ENCODE measurements at regions not wholly inside any gene's neighbourhood (a gene's known extent, or its start where the extent isn't known, plus 50 kb on each side); places are given as distances from the start of the nearest gene placed in this dataset.
A peak's percentile ranks its signal among the peaks of the same experiment; 100 is the strongest.

DNA sequence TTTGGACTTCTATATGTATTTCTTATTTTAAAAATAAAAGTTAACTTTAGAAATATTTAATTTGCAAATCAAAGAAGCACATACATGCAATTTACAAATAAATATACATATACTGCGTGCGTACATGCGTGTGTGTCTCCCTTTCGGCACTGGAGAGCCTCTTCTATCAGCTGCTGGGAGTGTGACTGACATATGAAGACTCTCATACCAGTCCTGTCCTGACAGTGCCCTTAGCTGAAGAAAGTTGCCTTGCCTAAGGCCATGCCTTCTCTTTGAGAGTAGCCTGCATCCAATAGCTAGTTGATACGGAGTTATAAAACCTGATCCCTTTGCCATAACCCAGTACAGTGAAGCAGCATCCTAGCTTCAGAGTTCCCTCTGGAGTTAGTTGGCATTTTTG is 282.4 kb upstream of the NEGR1 start:
- no peak overlapping the region for H3K4me3 ChIP-seq (ENCODE audit: low read depth, low read length)
- no peak for DNase-seq (ENCODE audit: low read depth, low spot score)
- TF ChIP-seq, protein P1, sequence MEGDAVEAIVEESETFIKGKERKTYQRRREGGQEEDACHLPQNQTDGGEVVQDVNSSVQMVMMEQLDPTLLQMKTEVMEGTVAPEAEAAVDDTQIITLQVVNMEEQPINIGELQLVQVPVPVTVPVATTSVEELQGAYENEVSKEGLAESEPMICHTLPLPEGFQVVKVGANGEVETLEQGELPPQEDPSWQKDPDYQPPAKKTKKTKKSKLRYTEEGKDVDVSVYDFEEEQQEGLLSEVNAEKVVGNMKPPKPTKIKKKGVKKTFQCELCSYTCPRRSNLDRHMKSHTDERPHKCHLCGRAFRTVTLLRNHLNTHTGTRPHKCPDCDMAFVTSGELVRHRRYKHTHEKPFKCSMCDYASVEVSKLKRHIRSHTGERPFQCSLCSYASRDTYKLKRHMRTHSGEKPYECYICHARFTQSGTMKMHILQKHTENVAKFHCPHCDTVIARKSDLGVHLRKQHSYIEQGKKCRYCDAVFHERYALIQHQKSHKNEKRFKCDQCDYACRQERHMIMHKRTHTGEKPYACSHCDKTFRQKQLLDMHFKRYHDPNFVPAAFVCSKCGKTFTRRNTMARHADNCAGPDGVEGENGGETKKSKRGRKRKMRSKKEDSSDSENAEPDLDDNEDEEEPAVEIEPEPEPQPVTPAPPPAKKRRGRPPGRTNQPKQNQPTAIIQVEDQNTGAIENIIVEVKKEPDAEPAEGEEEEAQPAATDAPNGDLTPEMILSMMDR (IDR thresholded peaks at IDR 0.05; ENCODE audit: low read depth, low read length): no peak
- in situ Hi-C loops (cut with HindIII; ENCODE audit: low sequenced_read_pairs): no loop called here

DNA sequence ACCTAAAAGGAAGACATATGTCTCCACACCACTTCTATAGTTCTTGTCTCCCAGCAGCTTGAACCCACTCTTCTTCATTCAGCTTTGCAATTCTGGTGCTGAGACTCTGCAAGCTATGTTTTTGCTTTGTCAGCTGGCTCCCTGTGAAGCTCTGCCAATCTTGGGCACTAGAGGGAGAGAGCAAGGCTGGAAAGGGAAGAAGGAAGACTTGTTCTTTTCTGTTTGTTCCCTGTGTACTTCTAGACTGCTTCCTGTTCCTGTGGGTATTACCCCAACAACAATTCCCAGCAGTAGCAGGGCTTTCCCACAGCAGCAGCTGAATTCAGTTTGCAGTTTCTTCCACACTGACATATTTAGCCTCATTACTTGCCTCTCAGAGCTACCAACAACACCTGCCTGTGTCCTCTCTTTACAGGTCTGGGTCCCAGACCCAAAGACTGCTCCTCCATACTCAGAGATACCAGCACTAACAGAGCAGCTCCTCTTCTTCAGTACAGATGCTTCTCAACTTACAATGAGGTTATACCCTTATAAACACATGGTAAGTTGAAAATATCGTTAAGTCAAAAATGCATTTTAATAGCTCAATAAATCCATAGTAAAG is 275.2 kb upstream of the NEGR1 start:
- TF ChIP-seq, protein P1 (IDR thresholded peaks at IDR 0.05; ENCODE audit: low read depth, low read length): peak; percentile 58

DNA sequence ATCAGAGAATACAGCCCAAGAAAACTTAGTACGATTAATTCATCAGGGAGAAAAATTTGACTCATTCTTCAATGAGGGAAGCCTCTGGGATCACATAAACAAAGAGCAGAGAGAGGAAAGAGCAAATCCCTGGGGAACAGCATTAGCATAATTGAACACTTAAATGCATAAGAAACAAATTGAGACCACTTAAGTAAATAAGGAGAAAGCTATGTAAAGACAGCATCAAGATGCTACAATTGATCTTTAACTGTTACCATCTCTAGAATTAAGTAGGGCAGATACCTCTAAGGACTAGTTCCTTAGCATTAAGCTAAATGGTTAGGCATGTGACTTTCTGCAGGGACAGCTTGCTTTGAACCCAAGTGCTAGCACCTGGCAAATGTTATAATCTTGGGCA is 265.1 kb upstream of the NEGR1 start:
- H3K4me3 ChIP-seq (ENCODE audit: low read depth, low read length): no peak overlapping the region
- in situ Hi-C loops (cut with HindIII; ENCODE audit: low sequenced_read_pairs): no loop called here
- DNase-seq (ENCODE audit: low read depth, low spot score): no peak
- TF ChIP-seq, protein P1 (IDR thresholded peaks at IDR 0.05; ENCODE audit: low read depth, low read length): no peak

More for the DNA sequence above, 275.2 kb upstream of the NEGR1 start:
- no peak overlapping the region for H3K4me3 ChIP-seq (ENCODE audit: low read depth, low read length)
- peak; percentile 17 for DNase-seq (ENCODE audit: low read depth, low spot score)
- in situ Hi-C loops (cut with HindIII; ENCODE audit: low sequenced_read_pairs): no loop called here

DNA sequence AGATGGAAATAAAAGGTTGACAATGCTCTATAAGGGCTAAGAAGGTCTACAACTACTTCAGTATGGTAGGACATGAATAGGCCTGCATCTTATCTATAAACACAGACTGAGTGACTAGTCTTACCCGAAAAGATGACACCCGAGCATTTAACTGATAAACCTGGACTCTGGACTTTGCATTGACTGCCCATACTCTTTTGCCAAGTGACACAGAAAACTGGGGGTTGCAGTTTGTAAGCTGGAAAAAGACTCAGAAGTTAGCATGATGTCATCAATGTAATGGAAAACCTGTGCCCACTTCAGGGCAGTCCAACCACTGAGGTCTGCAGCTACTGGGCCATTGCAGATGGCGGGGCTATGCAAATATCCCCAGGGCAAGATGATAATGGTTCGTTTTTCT is 258.3 kb upstream of the NEGR1 start:
- no peak for DNase-seq (ENCODE audit: low read depth, low spot score)
- in situ Hi-C loops (cut with HindIII; ENCODE audit: low sequenced_read_pairs): no loop called here
- TF ChIP-seq, protein P1 (IDR thresholded peaks at IDR 0.05; ENCODE audit: low read depth, low read length): no peak
- H3K4me3 ChIP-seq (ENCODE audit: low read depth, low read length): no peak overlapping the region

DNA sequence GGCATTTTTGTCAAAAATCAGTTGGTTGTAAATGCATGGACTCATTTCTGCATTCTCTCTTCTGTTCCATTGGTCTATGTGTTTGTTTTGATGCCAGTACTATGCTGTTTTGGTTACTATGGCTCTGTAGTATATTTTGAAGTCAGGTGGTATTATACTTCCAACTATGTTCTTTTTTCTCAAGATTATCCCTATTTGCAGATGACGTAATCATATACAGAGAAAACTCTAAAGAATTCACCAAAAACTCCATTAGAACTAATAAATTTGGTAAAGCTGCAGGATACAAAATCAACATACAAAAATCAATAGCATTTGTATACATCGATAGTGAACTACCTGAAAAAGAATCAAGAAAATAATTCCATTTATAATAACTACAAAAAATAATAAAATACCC is 253.1 kb upstream of the NEGR1 start:
- no peak for DNase-seq (ENCODE audit: low read depth, low spot score)
- TF ChIP-seq, protein P1 (IDR thresholded peaks at IDR 0.05; ENCODE audit: low read depth, low read length): no peak
- no peak overlapping the region for H3K4me3 ChIP-seq (ENCODE audit: low read depth, low read length)
- in situ Hi-C loops (cut with HindIII; ENCODE audit: low sequenced_read_pairs): no loop called here

DNA sequence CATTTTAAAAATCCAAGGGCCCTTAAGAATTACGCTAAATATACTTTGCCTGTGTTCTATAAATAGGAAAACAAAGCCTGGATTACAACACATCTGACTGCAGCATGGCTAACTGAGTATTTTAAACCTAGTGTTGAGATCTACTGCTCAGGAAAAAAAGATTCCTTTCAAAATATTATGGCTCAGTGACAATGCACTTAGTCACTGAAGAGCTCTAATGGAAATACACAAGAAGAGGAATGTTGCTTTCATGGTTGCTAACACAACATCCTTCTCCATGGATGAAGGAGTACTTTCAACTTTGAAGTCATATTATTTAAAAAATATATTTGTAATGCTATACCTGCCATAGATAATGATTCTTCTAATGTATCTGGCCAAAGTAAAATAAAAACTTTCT is 248.3 kb upstream of the NEGR1 start:
- H3K4me3 ChIP-seq (ENCODE audit: low read depth, low read length): no peak overlapping the region
- in situ Hi-C loops (cut with HindIII; ENCODE audit: low sequenced_read_pairs): no loop called here

More for the DNA sequence above, 248.3 kb upstream of the NEGR1 start:
- TF ChIP-seq, protein P1 (IDR thresholded peaks at IDR 0.05; ENCODE audit: low read depth, low read length): no peak
- DNase-seq (ENCODE audit: low read depth, low spot score): no peak
